Keratinocyte (primary cell): ENCODE measurements at regions not wholly inside any gene's neighbourhood (a gene's known extent, or its start where the extent isn't known, plus 50 kb on each side); places are given as distances from the start of the nearest gene placed in this dataset.

ENCODE experiments used
- DNase-seq: peaks from one replicate; pipeline ENCODE4 v3.0.0-alpha.2; 2011; ENCODE audit warnings: low read depth, missing footprints, low spot score
- FAIRE-seq: peaks from 2 replicates; lab custom pipeline; 2011; peaks lifted over from hg19 to GRCh38; lab: Jason Lieb, UNC
- H2AFZ ChIP-seq: 2 replicates; pipeline ENCODE4 v1.6.0; 2012; ENCODE audit warnings: low read length, control low read depth, inconsistent platforms; ENCODE audit not compliant: control insufficient read depth
- H3K27ac ChIP-seq: 2 replicates; pipeline ENCODE4 v1.5.1; 2011; ENCODE audit warnings: low read length; ENCODE audit not compliant: control insufficient read depth, insufficient read depth
- H3K27me3 ChIP-seq: 3 replicates; pipeline ENCODE4 v1.6.0; 2011; ENCODE audit warnings: low read length; ENCODE audit not compliant: control insufficient read depth, insufficient read depth; ENCODE audit errors: extremely low read depth
- H3K36me3 ChIP-seq, 2 experiments: 2 replicates in 1 of 2; 3 replicates in 1 of 2; pipeline ENCODE4 v1.5.1; 2011; ENCODE audit warnings: low read length in 2 of 2, mild to moderate bottlenecking in 1 of 2; ENCODE audit not compliant: control insufficient read depth in 2 of 2, insufficient read depth in 2 of 2; ENCODE audit errors: extremely low read depth in 1 of 2
- H3K4me1 ChIP-seq: 3 replicates; pipeline ENCODE4 v1.5.1; 2011; ENCODE audit warnings: low read length; ENCODE audit not compliant: control insufficient read depth, insufficient read depth; ENCODE audit errors: extremely low read depth
- H3K4me2 ChIP-seq: 3 replicates; pipeline ENCODE4 v1.6.0; 2011; ENCODE audit warnings: low read depth, low read length; ENCODE audit not compliant: control insufficient read depth, insufficient read depth; ENCODE audit errors: extremely low read depth
- H3K4me3 ChIP-seq, 3 experiments: fragments of 200-600 bp in 1 of 3; sonication (generic) in 1 of 3; 2 replicates in 2 of 3; 3 replicates in 1 of 3; pipeline ENCODE4 v1.5.1; 2011 to 2016; ENCODE audit warnings: low read length in 3 of 3, mild to moderate bottlenecking in 3 of 3, control low read depth in 2 of 3, inconsistent platforms in 1 of 3, low read depth in 1 of 3, mixed read lengths in 1 of 3, mixed run types in 1 of 3, moderate library complexity in 1 of 3; ENCODE audit not compliant: control insufficient read depth in 2 of 3, insufficient read depth in 2 of 3; ENCODE audit errors: extremely low read depth in 1 of 3
- H3K79me2 ChIP-seq: 2 replicates; pipeline ENCODE4 v1.6.0; 2012; ENCODE audit warnings: low read length; ENCODE audit not compliant: control insufficient read depth, insufficient read depth
- H3K9ac ChIP-seq: 3 replicates; pipeline ENCODE4 v1.6.0; 2011; ENCODE audit warnings: low read length; ENCODE audit not compliant: control insufficient read depth, insufficient read depth; ENCODE audit errors: extremely low read depth
- H3K9me1 ChIP-seq: 3 replicates; pipeline ENCODE4 v1.6.0; 2011; ENCODE audit warnings: low read length; ENCODE audit not compliant: control insufficient read depth, insufficient read depth; ENCODE audit errors: extremely low read depth
- H3K9me3 ChIP-seq: 2 replicates; pipeline ENCODE4 v1.5.1; 2012; ENCODE audit warnings: low read depth, low read length; ENCODE audit not compliant: control insufficient read depth
- H4K20me1 ChIP-seq: 3 replicates; pipeline ENCODE4 v1.6.0; 2011; ENCODE audit warnings: low read length; ENCODE audit not compliant: control insufficient read depth, insufficient read depth; ENCODE audit errors: extremely low read depth
- EZH2 ChIP-seq: IDR thresholded peaks from one replicate; pipeline ENCODE4 v1.6.1; 2012; ENCODE audit warnings: inconsistent platforms, mild to moderate bottlenecking, low read length, moderate library complexity
- dilution Hi-C: fragments of 300-500 bp; cut with MboI; formaldehyde crosslinking; loops from one replicate; pipeline ENCODE4 v1.7.0; 2020; ENCODE audit warnings: low sequenced_read_pairs; ENCODE audit not compliant: extremely low pct_ligation_motif_present
- TF ChIP-seq, protein P1 (sequence below), 3 experiments: IDR thresholded peaks in 1 of 3; conservative IDR thresholded peaks in 1 of 3; optimal IDR thresholded peaks in 1 of 3; 2 replicates in 2 of 3; 3 replicates in 1 of 3; pipeline versions ENCODE3 to v1.5.1; 2011; ENCODE audit warnings: low read length in 3 of 3, mild to moderate bottlenecking in 3 of 3, moderate library complexity in 2 of 3, control low read depth in 1 of 3, inconsistent platforms in 1 of 3; ENCODE audit not compliant: insufficient read depth in 2 of 3; ENCODE audit errors: extremely low read depth in 1 of 3

GRCh38 chr15:98433346-98433745 is 215.0 kb upstream of the IGF1R start:
- H3K4me2 ChIP-seq, result no peak overlapping the region
- no peaks in the 10 kb centered on the region for H3K36me3 ChIP-seq
- no peaks in the 10 kb centered on the region for H3K27me3 ChIP-seq
- no peak overlapping the region for H3K4me3 ChIP-seq
- no peak for TF ChIP-seq EZH2
- TF ChIP-seq, protein P1, sequence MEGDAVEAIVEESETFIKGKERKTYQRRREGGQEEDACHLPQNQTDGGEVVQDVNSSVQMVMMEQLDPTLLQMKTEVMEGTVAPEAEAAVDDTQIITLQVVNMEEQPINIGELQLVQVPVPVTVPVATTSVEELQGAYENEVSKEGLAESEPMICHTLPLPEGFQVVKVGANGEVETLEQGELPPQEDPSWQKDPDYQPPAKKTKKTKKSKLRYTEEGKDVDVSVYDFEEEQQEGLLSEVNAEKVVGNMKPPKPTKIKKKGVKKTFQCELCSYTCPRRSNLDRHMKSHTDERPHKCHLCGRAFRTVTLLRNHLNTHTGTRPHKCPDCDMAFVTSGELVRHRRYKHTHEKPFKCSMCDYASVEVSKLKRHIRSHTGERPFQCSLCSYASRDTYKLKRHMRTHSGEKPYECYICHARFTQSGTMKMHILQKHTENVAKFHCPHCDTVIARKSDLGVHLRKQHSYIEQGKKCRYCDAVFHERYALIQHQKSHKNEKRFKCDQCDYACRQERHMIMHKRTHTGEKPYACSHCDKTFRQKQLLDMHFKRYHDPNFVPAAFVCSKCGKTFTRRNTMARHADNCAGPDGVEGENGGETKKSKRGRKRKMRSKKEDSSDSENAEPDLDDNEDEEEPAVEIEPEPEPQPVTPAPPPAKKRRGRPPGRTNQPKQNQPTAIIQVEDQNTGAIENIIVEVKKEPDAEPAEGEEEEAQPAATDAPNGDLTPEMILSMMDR (optimal IDR thresholded peaks at IDR 0.05 in 1 of 3, IDR thresholded peaks at IDR 0.05 in 1 of 3, conservative IDR thresholded peaks at IDR 0.05 in 1 of 3; ENCODE audit: extremely low read depth in 1 of 3, insufficient read depth in 2 of 3, low read length in 3 of 3), result no peak
- no peaks in the 10 kb centered on the region for H3K4me1 ChIP-seq
- H3K79me2 ChIP-seq, result no peaks in the 10 kb centered on the region
- H3K9me3 ChIP-seq, result no peaks in the 10 kb centered on the region
- H4K20me1 ChIP-seq, result no peaks in the 10 kb centered on the region
- FAIRE-seq (no peak), DNase-seq (no peak)
- dilution Hi-C loops, result no loop called here
- H3K27ac ChIP-seq, result no peak overlapping the region
- H3K9ac ChIP-seq, result no peak overlapping the region
- no peak overlapping the region for H2AFZ ChIP-seq
- no peaks in the 10 kb centered on the region for H3K9me1 ChIP-seq

DNA sequence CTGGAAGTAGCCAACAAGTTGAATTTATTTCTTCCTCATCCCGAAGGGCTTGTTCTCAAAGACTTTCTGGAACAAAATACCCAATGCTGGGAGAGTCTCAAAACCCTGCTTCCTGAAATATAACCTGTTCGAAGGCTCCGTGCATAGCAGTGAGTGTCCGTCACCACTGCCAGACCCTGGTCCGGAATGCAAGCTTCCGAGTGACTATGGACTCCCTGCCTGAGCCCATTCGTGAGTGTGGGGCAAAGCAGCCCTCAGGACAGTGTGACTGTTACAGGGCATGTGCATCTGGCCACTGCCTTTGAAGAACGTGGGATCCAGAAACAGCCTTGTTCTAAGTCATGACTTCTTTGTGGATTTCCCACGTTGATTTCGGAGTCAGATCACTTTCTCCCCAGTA is 214.5 kb upstream of the IGF1R start:
- no peaks in the 10 kb centered on the region for H3K4me1 ChIP-seq
- H3K9me1 ChIP-seq, result no peaks in the 10 kb centered on the region
- dilution Hi-C loops, result no loop called here
- no peak overlapping the region for H3K27ac ChIP-seq
- H3K36me3 ChIP-seq, result no peaks in the 10 kb centered on the region
- TF ChIP-seq EZH2, result no peak
- TF ChIP-seq, protein P1 (optimal IDR thresholded peaks at IDR 0.05 in 1 of 3, IDR thresholded peaks at IDR 0.05 in 1 of 3, conservative IDR thresholded peaks at IDR 0.05 in 1 of 3; ENCODE audit: extremely low read depth in 1 of 3, insufficient read depth in 2 of 3, low read length in 3 of 3), result no peak
- no peak overlapping the region for H3K4me3 ChIP-seq
- DNase-seq, result no peak
- no peak for FAIRE-seq
- H3K79me2 ChIP-seq, result no peaks in the 10 kb centered on the region
- H3K9me3 ChIP-seq, result no peaks in the 10 kb centered on the region
- no peak overlapping the region for H2AFZ ChIP-seq
- no peaks in the 10 kb centered on the region for H3K27me3 ChIP-seq
- H3K4me2 ChIP-seq, result no peak overlapping the region
- H4K20me1 ChIP-seq, result no peaks in the 10 kb centered on the region
- H3K9ac ChIP-seq, result no peak overlapping the region
